ENCODE measurements at regions not wholly inside any gene's neighbourhood (a gene's known extent, or its start where the extent isn't known, plus 50 kb on each side); places are given as distances from the start of the nearest gene placed in this dataset.

DNA sequence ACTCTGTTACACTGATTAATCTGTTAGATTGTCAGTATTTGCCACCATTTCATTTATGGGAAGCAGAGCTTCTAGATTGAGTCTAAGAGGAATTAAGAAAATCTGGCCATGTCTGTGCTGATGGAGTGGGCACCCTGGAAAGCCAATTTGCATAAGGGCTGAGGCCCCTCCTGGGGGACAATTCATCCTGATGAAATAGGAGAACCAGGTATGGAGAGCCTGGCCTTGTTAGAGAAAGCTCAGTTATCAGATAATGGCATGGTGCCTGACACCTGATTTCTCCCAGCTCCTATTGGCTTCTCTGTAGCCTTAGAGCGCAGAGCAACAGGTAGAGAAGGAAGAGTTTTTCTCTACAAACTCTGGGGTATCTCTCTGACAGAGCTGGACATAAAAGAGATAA is 114.2 kb downstream of the EBLN2 start:
- DNase-seq (ENCODE audit: low read depth in 1 of 2, low spot score in 2 of 2): no peak
- FAIRE-seq: no peak
- CTCF ChIA-PET (ENCODE audit: partially characterized antibody): interaction anchor here (0.6 to 3.4 kb wide), 5 partner anchors 11 to 937 kb away, joined by 3 to 19 read pairs (median 3); no protein-coding TSS in a partner anchor
- TF ChIP-seq SP2 (IDR thresholded peaks at IDR 0.05; ENCODE audit: low read length): no peak
- TF ChIP-seq, protein P1, sequence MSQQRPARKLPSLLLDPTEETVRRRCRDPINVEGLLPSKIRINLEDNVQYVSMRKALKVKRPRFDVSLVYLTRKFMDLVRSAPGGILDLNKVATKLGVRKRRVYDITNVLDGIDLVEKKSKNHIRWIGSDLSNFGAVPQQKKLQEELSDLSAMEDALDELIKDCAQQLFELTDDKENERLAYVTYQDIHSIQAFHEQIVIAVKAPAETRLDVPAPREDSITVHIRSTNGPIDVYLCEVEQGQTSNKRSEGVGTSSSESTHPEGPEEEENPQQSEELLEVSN (IDR thresholded peaks at IDR 0.05): no peak
- TF ChIP-seq YY1 (IDR thresholded peaks at IDR 0.05; ENCODE audit: low read depth, low read length): no peak
- TF ChIP-seq SIRT6 (IDR thresholded peaks at IDR 0.05; ENCODE audit: low read length): no peak
- no peak for TF ChIP-seq TCF12 (IDR thresholded peaks at IDR 0.05; ENCODE audit: low read depth, low read length)
- TF ChIP-seq, protein P2, sequence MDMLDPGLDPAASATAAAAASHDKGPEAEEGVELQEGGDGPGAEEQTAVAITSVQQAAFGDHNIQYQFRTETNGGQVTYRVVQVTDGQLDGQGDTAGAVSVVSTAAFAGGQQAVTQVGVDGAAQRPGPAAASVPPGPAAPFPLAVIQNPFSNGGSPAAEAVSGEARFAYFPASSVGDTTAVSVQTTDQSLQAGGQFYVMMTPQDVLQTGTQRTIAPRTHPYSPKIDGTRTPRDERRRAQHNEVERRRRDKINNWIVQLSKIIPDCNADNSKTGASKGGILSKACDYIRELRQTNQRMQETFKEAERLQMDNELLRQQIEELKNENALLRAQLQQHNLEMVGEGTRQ (IDR thresholded peaks at IDR 0.05; ENCODE audit: low read length): no peak

More for the DNA sequence above, 114.2 kb downstream of the EBLN2 start:
- no peak overlapping the region; the same call in 1 of the 2 replicates for H3K18ac ChIP-seq (ENCODE audit: extremely low read depth, low read length)
- H3K9ac ChIP-seq (replicated peaks in 1 of 4; ENCODE audit: extremely low read depth in 1 of 4, low read depth in 3 of 4, low read length in 3 of 4): no peak overlapping the region
- POLR2A ChIA-PET (ENCODE audit: partially characterized antibody): interaction anchor here (0.6 kb wide), 1 partner anchor 30 kb away, joined by 3 read pairs; no protein-coding TSS in a partner anchor
- no peak overlapping the region for H3K4ac ChIP-seq (replicated peaks; ENCODE audit: insufficient read length, low read depth, low read length)
- 77% methylated on average over 1 of the region's 1 CpG; no CpG with 5 or more reads in 1 of the 2 experiments for WGBS, 2 experiments (ENCODE audit: extremely low coverage in 1 of 2, insufficient coverage in 1 of 2, insufficient read length in 1 of 2, insufficient replicate concordance in 2 of 2, low coverage in 1 of 2, low lambda C conversion rate in 2 of 2, missing lambda C conversion rate in 1 of 2)
- no peak overlapping the region for H2AK5ac ChIP-seq (ENCODE audit: low read depth, low read length)
- H4K8ac ChIP-seq (ENCODE audit: extremely low read depth, insufficient read depth, low read length): no peak overlapping the region
- no peaks in the 10 kb centered on the region for H3K27me3 ChIP-seq (replicated peaks in 1 of 4; ENCODE audit: control insufficient read depth in 3 of 4, extremely low read depth in 1 of 4, insufficient read depth in 3 of 4, low read length in 3 of 4)
- H3K79me2 ChIP-seq (ENCODE audit: control insufficient read depth in 1 of 2, insufficient read depth in 2 of 2, low read length in 2 of 2): no peaks in the 10 kb centered on the region
- no peak overlapping the region for H4K5ac ChIP-seq (ENCODE audit: insufficient read length, low read depth, low read length)
- no peak overlapping the region for H2BK12ac ChIP-seq (ENCODE audit: low read depth, low read length)
- no peak overlapping the region for H2BK15ac ChIP-seq (ENCODE audit: low read length)
- H3K23ac ChIP-seq (ENCODE audit: insufficient read length): no peak overlapping the region
- no peak overlapping the region for H2BK20ac ChIP-seq (ENCODE audit: low read length)
- H2BK120ac ChIP-seq (replicated peaks; ENCODE audit: low read depth, low read length): no peak overlapping the region
- no peaks in the 10 kb centered on the region for H3K23me2 ChIP-seq (ENCODE audit: low read depth, low read length)
- H3K4me2 ChIP-seq (ENCODE audit: insufficient read depth in 1 of 2, low read depth in 2 of 2, low read length in 2 of 2): no peak overlapping the region
- peak overlapping the region; percentile 4 for H4K91ac ChIP-seq (replicated peaks; ENCODE audit: insufficient read length, low read length)
- H3K56ac ChIP-seq (replicated peaks; ENCODE audit: insufficient read length, low read depth, low read length): no peak overlapping the region
- 0 out of 2 replicates have a peak overlapping the region, but pooled peaks have one; percentile 9 for H2AFZ ChIP-seq (ENCODE audit: low read length)
- no peak overlapping the region for H3K27ac ChIP-seq (ENCODE audit: low read depth, low read length)
- H3K36me3 ChIP-seq (ENCODE audit: control insufficient read depth in 2 of 4, insufficient read depth in 4 of 4, low read length in 3 of 4): no peaks in the 10 kb centered on the region
- no peaks in the 10 kb centered on the region for H3K9me3 ChIP-seq (ENCODE audit: insufficient read depth in 2 of 2, low read depth in 1 of 2, low read length in 1 of 2)
- H3K14ac ChIP-seq (ENCODE audit: insufficient read length): no peak overlapping the region
- H4K20me1 ChIP-seq (replicated peaks in 1 of 2; ENCODE audit: control insufficient read depth in 1 of 2, insufficient read depth in 2 of 2, low read length in 2 of 2): no peaks in the 10 kb centered on the region
- H3K4me3 ChIP-seq (ENCODE audit: extremely low read depth in 1 of 4, insufficient read depth in 2 of 4, low read depth in 3 of 4, low read length in 4 of 4): no peak overlapping the region
- peaks cover 0 to 10% (median 6%) of the 10 kb centered on the region in 4 experiments; a peak in 4 of 7 replicates for H3K4me1 ChIP-seq (replicated peaks in 1 of 4; ENCODE audit: control insufficient read depth in 3 of 4, insufficient read depth in 4 of 4, low read length in 3 of 4)
- H2BK5ac ChIP-seq (ENCODE audit: low read depth, low read length): no peak overlapping the region
- H3K79me1 ChIP-seq (ENCODE audit: low read depth, low read length): no peaks in the 10 kb centered on the region
